HepG2 (cell line): ENCODE measurements at regions not wholly inside any gene's neighbourhood (a gene's known extent, or its start where the extent isn't known, plus 50 kb on each side); places are given as distances from the start of the nearest gene placed in this dataset.

Experiments
- ATAC-seq: fragments of 200-7000 bp; cut with Tn5 transposase; 3 replicates; pipeline ENCODE4 v1.9.1; 2020; ENCODE audit warnings: mild to moderate bottlenecking, moderate library complexity
- BruUV-seq: library from RNA; stranded (reverse); fragments of 400-500 nt; replicated peaks from 2 replicates; lab custom pipeline; 2021; lab: Mats Ljungman, UMichigan
- CTCF ChIA-PET: fragments of 300-600 bp; formaldehyde crosslinking; extraction: SDS; loops from one replicate; lab custom pipeline; 2021; ENCODE audit warnings: low total read pairs, inconsistent platforms, low intra/inter-chr PET ratio; lab: Yijun Ruan, JAX
- POLR2A ChIA-PET: fragments of 350-600 bp; sonication (Branson Sonifier 250); formaldehyde crosslinking; loops from one replicate; lab custom pipeline; 2020; ENCODE audit warnings: antibody characterized with exemption, inconsistent platforms; lab: Yijun Ruan, JAX
- DNase-seq: peaks from one replicate; pipeline ENCODE4 v3.0.0-alpha.2; 2015; ENCODE audit warnings: low spot score
- FAIRE-seq: peaks from 3 replicates; lab custom pipeline; 2011; peaks lifted over from hg19 to GRCh38; lab: Jason Lieb, UNC
- H2AFZ ChIP-seq: one replicate; pipeline ENCODE4 v1.6.1; 2011; ENCODE audit warnings: low read length, inconsistent platforms
- H3K27ac ChIP-seq: fragments of 300-600 bp; 3 replicates; pipeline ENCODE4 v1.8.0; 2011; ENCODE audit warnings: mixed run types, mild to moderate bottlenecking, mixed read lengths, low read length, inconsistent platforms; ENCODE audit not compliant: insufficient read depth; ENCODE audit errors: extremely low read length
- H3K27me3 ChIP-seq, 2 experiments: fragments of 200-600 bp in 1 of 2; 2 replicates in 1 of 2; 3 replicates in 1 of 2; pipeline versions ENCODE4 v1.6.0 to v1.8.0; 2011; ENCODE audit warnings: low read length in 2 of 2, mild to moderate bottlenecking in 2 of 2, moderate library complexity in 2 of 2, inconsistent platforms in 1 of 2; ENCODE audit not compliant: insufficient read depth in 2 of 2, control insufficient read depth in 1 of 2
- H3K36me3 ChIP-seq, 2 experiments: fragments of 200-600 bp in 1 of 2; replicated peaks in 1 of 2; 2 replicates in 1 of 2; 3 replicates in 1 of 2; pipeline versions ENCODE4 v1.5.1 to v1.8.0; 2011; ENCODE audit warnings: low read length in 2 of 2, inconsistent platforms in 1 of 2; ENCODE audit not compliant: insufficient read depth in 2 of 2, control insufficient read depth in 1 of 2
- H3K4me1 ChIP-seq: 2 replicates; pipeline ENCODE4 v1.5.1; 2012; ENCODE audit warnings: low read length, inconsistent platforms; ENCODE audit not compliant: insufficient read depth
- H3K4me2 ChIP-seq: 2 replicates; pipeline ENCODE4 v1.6.0; 2011; ENCODE audit warnings: low read depth, low read length, inconsistent platforms
- H3K4me3 ChIP-seq, 3 experiments: fragments of 200-600 bp in 1 of 3; sonication (generic), shearing (Covaris generic) in 1 of 3; replicated peaks in 1 of 3; 2 replicates each; pipeline ENCODE4 v1.5.1; 2011 to 2016; ENCODE audit warnings: low read length in 3 of 3, inconsistent platforms in 2 of 3, low read depth in 2 of 3, mild to moderate bottlenecking in 2 of 3, control low read depth in 1 of 3, mixed read lengths in 1 of 3; ENCODE audit not compliant: insufficient read depth in 1 of 3
- H3K79me2 ChIP-seq: one replicate; pipeline ENCODE4 v1.6.1; 2011; ENCODE audit warnings: low read length, inconsistent platforms; ENCODE audit not compliant: insufficient read depth
- H3K9ac ChIP-seq: 2 replicates; pipeline ENCODE4 v1.6.0; 2011; ENCODE audit warnings: mild to moderate bottlenecking, low read depth, low read length, inconsistent platforms; ENCODE audit not compliant: insufficient read depth
- H3K9me3 ChIP-seq: 2 replicates; pipeline ENCODE4 v1.5.1; 2012; ENCODE audit warnings: mild to moderate bottlenecking, low read length
- H4K20me1 ChIP-seq: 2 replicates; pipeline ENCODE4 v1.6.0; 2011; ENCODE audit warnings: inconsistent platforms, mild to moderate bottlenecking, low read length, moderate library complexity; ENCODE audit not compliant: insufficient read depth
- MAX ChIP-seq: IDR thresholded peaks from 2 replicates; pipeline ENCODE4 v1.6.1; 2012; ENCODE audit warnings: inconsistent platforms
- POLR2AphosphoS2 ChIP-seq: IDR thresholded peaks from 2 replicates; pipeline ENCODE4 v1.6.1; 2011; ENCODE audit warnings: low read depth, low read length, improper control_type of control experiment
- ZBTB38 ChIP-seq: sonication (generic); formaldehyde crosslinking; IDR thresholded peaks from 2 replicates; pipeline ENCODE4 v1.5.1; 2020; ENCODE audit warnings: mild to moderate bottlenecking, missing genetic modification reagents
- ZFP91 ChIP-seq: sonication (generic); formaldehyde crosslinking; IDR thresholded peaks from 2 replicates; pipeline ENCODE4 v1.9.0; 2022; ENCODE audit warnings: missing genetic modification reagents, mild to moderate bottlenecking, borderline replicate concordance
- ZNF557 ChIP-seq: sonication (generic); formaldehyde crosslinking; IDR thresholded peaks from 2 replicates; pipeline ENCODE4 v1.4.0; 2020; ENCODE audit warnings: missing genetic modification reagents
- WGBS: methylation state at CpG from one replicate; pipeline ENCODE4 v1.1.6; 2017; ENCODE audit warnings: low lambda C conversion rate; 5-methylcytosine and 5-hydroxymethylcytosine counted together
- in situ Hi-C: cut with HindIII; loops from 2 replicates; pipeline ENCODE4 v1.10.0; 2017; ENCODE audit warnings: low pct_unique_long_range_greater_than_20kb; ENCODE audit not compliant: extremely low pct_ligation_motif_present
- intact Hi-C: fragments of 100-400 bp; cut with micrococcal nuclease; formaldehyde crosslinking; loops from one replicate; pipeline ENCODE4 v1.10.0; 2022; ENCODE audit not compliant: unreplicated experiment
- TF ChIP-seq, protein P1 (sequence below): sonication (generic); formaldehyde crosslinking; IDR thresholded peaks from 2 replicates; pipeline ENCODE4 v1.5.0; 2020; ENCODE audit warnings: mild to moderate bottlenecking, missing genetic modification reagents

DNA sequence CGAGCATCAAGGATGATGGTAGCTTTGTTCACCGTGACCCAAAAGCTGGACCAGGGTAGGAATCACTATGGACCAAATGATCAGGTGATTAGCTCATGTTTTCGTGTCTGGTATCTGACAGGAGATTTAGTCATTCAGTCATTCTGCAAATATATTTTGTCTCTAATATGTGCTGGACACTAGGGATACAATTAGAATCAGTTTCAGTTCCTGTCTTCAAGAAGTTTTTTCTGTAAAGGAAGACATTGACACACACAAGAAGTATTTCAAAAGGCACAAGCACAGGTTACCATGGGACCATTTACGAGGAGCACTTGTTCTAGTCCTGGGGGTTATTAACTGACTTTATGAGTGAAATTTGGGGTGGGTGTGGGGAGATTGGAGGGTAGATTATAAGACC, 244.9 kb downstream of the HIVEP2 start:
- Histone ChIP-seq H3K4me3 (no peak overlapping the region), H2AFZ (no peak overlapping the region), H3K79me2 (no peaks in the 10 kb centered on the region), H4K20me1 (no peaks in the 10 kb centered on the region), H3K4me2 (no peak overlapping the region), H3K4me1 (peaks cover 12% of the 10 kb centered on the region), H3K27ac (no peak overlapping the region), H3K36me3 (no peaks in the 10 kb centered on the region), H3K9me3 (no peaks in the 10 kb centered on the region), H3K27me3 (peaks cover 2 to 15% of the 10 kb centered on the region in 2 experiments; a peak in 4 of 5 replicates), H3K9ac (no peak overlapping the region)
- WGBS, result 22% methylated on average over 4 of the region's 4 CpGs
- FAIRE-seq (no peak), ATAC-seq (no peak), DNase-seq (no peak)
- intact Hi-C loops, result no loop called here
- ChIA-PET CTCF (no interaction called here), POLR2A (no interaction called here)
- in situ Hi-C loops, result no loop called here
- TF ChIP-seq POLR2AphosphoS2, result no peak
- TF ChIP-seq ZBTB38 (CRISPR knock-in tag), result no peak
- no peak for TF ChIP-seq MAX
- no peak for TF ChIP-seq ZNF557 (CRISPR knock-in tag)
- TF ChIP-seq, protein P1, sequence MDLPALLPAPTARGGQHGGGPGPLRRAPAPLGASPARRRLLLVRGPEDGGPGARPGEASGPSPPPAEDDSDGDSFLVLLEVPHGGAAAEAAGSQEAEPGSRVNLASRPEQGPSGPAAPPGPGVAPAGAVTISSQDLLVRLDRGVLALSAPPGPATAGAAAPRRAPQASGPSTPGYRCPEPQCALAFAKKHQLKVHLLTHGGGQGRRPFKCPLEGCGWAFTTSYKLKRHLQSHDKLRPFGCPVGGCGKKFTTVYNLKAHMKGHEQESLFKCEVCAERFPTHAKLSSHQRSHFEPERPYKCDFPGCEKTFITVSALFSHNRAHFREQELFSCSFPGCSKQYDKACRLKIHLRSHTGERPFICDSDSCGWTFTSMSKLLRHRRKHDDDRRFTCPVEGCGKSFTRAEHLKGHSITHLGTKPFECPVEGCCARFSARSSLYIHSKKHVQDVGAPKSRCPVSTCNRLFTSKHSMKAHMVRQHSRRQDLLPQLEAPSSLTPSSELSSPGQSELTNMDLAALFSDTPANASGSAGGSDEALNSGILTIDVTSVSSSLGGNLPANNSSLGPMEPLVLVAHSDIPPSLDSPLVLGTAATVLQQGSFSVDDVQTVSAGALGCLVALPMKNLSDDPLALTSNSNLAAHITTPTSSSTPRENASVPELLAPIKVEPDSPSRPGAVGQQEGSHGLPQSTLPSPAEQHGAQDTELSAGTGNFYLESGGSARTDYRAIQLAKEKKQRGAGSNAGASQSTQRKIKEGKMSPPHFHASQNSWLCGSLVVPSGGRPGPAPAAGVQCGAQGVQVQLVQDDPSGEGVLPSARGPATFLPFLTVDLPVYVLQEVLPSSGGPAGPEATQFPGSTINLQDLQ (CRISPR knock-in tag), result no peak
- TF ChIP-seq ZFP91 (CRISPR knock-in tag), result no peak
- no TSS peak for BruUV-seq
